ENCODE measurements at regions not wholly inside any gene's neighbourhood (a gene's known extent, or its start where the extent isn't known, plus 50 kb on each side); places are given as distances from the start of the nearest gene placed in this dataset.
"Not testable (repeated sequence)": the region's sequence is repeated elsewhere in the genome, so short reads cannot be mapped to it uniquely, and the experiment has no call there.

DNA sequence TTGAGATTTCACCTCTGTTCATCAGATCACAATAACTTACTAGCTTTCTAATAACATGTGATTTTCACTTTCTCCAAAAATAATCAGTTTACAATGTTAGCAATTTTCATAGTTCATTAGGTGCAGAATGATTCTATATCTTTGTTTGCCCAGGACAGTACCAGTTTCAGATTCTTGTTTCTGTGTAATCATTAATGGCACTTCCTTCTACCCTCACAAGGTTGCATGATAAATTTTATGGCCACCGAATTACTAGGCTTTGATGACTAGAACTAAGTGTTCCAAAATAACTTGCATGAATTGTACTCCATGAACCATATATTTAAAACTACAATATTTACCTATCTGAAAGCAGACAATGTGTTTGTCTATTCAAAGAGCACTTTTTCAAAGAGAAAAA, 442.3 kb downstream of the EPHA7 start:
- Histone ChIP-seq H3K4me2 (ENCODE audit: extremely low read depth, insufficient read depth, low read length) (no peak overlapping the region), H3K4me3 (replicated peaks in 1 of 4; ENCODE audit: control extremely low read depth in 1 of 4, insufficient read depth in 1 of 4, low read depth in 3 of 4, low read length in 4 of 4) (no peak overlapping the region), H3K27me3 (ENCODE audit: control insufficient read depth, insufficient read depth, low read length) (no peaks in the 10 kb centered on the region), H3K9me3 (ENCODE audit: control insufficient read depth, insufficient read depth, low read depth, low read length) (no peaks in the 10 kb centered on the region), H3K27ac (ENCODE audit: insufficient read depth, low read length) (no peak overlapping the region), H3K36me3 (ENCODE audit: control insufficient read depth, insufficient read depth, low read length) (no peaks in the 10 kb centered on the region), H3K9ac (ENCODE audit: insufficient read depth, low read length) (no peak overlapping the region), H2AFZ (ENCODE audit: low read length) (no peak overlapping the region), H3K4me1 (ENCODE audit: control insufficient read depth, extremely low read depth, insufficient read depth, low read length) (no peaks in the 10 kb centered on the region), H3K79me2 (ENCODE audit: control insufficient read depth, insufficient read depth, low read length) (no peaks in the 10 kb centered on the region), H4K20me1 (ENCODE audit: control insufficient read depth, extremely low read depth, insufficient read depth, low read length) (no peaks in the 10 kb centered on the region)
- DNase-seq (ENCODE audit: low read depth in 2 of 2): no peak
- no peak for TF ChIP-seq EZH2 (IDR thresholded peaks at IDR 0.05; ENCODE audit: low read length, missing control alignments)
- TF ChIP-seq, protein P1, sequence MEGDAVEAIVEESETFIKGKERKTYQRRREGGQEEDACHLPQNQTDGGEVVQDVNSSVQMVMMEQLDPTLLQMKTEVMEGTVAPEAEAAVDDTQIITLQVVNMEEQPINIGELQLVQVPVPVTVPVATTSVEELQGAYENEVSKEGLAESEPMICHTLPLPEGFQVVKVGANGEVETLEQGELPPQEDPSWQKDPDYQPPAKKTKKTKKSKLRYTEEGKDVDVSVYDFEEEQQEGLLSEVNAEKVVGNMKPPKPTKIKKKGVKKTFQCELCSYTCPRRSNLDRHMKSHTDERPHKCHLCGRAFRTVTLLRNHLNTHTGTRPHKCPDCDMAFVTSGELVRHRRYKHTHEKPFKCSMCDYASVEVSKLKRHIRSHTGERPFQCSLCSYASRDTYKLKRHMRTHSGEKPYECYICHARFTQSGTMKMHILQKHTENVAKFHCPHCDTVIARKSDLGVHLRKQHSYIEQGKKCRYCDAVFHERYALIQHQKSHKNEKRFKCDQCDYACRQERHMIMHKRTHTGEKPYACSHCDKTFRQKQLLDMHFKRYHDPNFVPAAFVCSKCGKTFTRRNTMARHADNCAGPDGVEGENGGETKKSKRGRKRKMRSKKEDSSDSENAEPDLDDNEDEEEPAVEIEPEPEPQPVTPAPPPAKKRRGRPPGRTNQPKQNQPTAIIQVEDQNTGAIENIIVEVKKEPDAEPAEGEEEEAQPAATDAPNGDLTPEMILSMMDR (conservative IDR thresholded peaks at IDR 0.05 in 1 of 2, IDR thresholded peaks at IDR 0.05 in 1 of 2; ENCODE audit: low read depth in 1 of 2, low read length in 2 of 2): no peak

- Histone ChIP-seq H3K4me1 (ENCODE audit: control insufficient read depth, extremely low read depth, insufficient read depth, low read length) (no peaks in the 10 kb centered on the region), H4K20me1 (ENCODE audit: control insufficient read depth, extremely low read depth, insufficient read depth, low read length) (no peaks in the 10 kb centered on the region), H3K27ac (ENCODE audit: insufficient read depth, low read length) (no peak overlapping the region), H3K79me2 (ENCODE audit: control insufficient read depth, insufficient read depth, low read length) (no peaks in the 10 kb centered on the region), H3K9ac (ENCODE audit: insufficient read depth, low read length) (no peak overlapping the region), H3K4me2 (ENCODE audit: extremely low read depth, insufficient read depth, low read length) (no peak overlapping the region), H3K27me3 (ENCODE audit: control insufficient read depth, insufficient read depth, low read length) (no peaks in the 10 kb centered on the region), H3K9me3 (ENCODE audit: control insufficient read depth, insufficient read depth, low read depth, low read length) (no peaks in the 10 kb centered on the region), H2AFZ (ENCODE audit: low read length) (no peak overlapping the region), H3K4me3 (replicated peaks in 1 of 4; ENCODE audit: control extremely low read depth in 1 of 4, insufficient read depth in 1 of 4, low read depth in 3 of 4, low read length in 4 of 4) (no peak overlapping the region), H3K36me3 (ENCODE audit: control insufficient read depth, insufficient read depth, low read length) (no peaks in the 10 kb centered on the region)
- DNase-seq (ENCODE audit: low read depth in 2 of 2): no peak
- TF ChIP-seq EZH2 (IDR thresholded peaks at IDR 0.05; ENCODE audit: low read length, missing control alignments): no peak
- TF ChIP-seq, protein P1 (conservative IDR thresholded peaks at IDR 0.05 in 1 of 2, IDR thresholded peaks at IDR 0.05 in 1 of 2; ENCODE audit: low read depth in 1 of 2, low read length in 2 of 2): no peak
These were observed 452.0 kb downstream of the EPHA7 start for GRCh38 chr6:92967362-92967761.

DNA sequence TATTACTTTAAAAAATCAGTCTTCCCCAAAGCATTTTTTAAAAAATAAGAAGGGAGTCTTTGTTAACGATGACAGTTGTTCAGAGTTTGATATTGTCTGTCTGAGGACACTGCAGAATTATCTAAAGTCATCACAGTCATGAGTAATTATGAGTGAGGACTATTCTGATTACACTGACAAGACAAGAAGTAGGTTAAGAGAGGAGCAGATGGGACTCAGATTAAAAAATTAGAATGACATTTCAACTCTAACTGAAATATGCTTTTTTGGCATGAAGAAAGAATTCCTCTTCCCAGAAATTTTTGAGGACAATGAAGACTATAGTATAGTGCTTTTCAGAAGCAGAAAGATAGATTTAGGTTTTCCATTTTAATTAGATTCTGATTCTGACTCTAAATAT, 456.5 kb downstream of the EPHA7 start:
- no peaks in the 10 kb centered on the region for H3K27me3 ChIP-seq (ENCODE audit: control insufficient read depth, insufficient read depth, low read length)
- H3K79me2 ChIP-seq (ENCODE audit: control insufficient read depth, insufficient read depth, low read length): no peaks in the 10 kb centered on the region
- no peak overlapping the region for H2AFZ ChIP-seq (ENCODE audit: low read length)
- H3K4me1 ChIP-seq (ENCODE audit: control insufficient read depth, extremely low read depth, insufficient read depth, low read length): no peaks in the 10 kb centered on the region
- TF ChIP-seq, protein P1 (conservative IDR thresholded peaks at IDR 0.05 in 1 of 2, IDR thresholded peaks at IDR 0.05 in 1 of 2; ENCODE audit: low read depth in 1 of 2, low read length in 2 of 2): no peak
- TF ChIP-seq EZH2 (IDR thresholded peaks at IDR 0.05; ENCODE audit: low read length, missing control alignments): no peak
- no peaks in the 10 kb centered on the region for H3K9me3 ChIP-seq (ENCODE audit: control insufficient read depth, insufficient read depth, low read depth, low read length)
- H3K4me3 ChIP-seq (replicated peaks in 1 of 4; ENCODE audit: control extremely low read depth in 1 of 4, insufficient read depth in 1 of 4, low read depth in 3 of 4, low read length in 4 of 4): no peak overlapping the region
- H3K4me2 ChIP-seq (ENCODE audit: extremely low read depth, insufficient read depth, low read length): no peak overlapping the region
- no peak overlapping the region for H3K9ac ChIP-seq (ENCODE audit: insufficient read depth, low read length)
- no peaks in the 10 kb centered on the region for H4K20me1 ChIP-seq (ENCODE audit: control insufficient read depth, extremely low read depth, insufficient read depth, low read length)
- DNase-seq (ENCODE audit: low read depth in 2 of 2): no peak
- no peak overlapping the region for H3K27ac ChIP-seq (ENCODE audit: insufficient read depth, low read length)
- no peaks in the 10 kb centered on the region for H3K36me3 ChIP-seq (ENCODE audit: control insufficient read depth, insufficient read depth, low read length)

DNA sequence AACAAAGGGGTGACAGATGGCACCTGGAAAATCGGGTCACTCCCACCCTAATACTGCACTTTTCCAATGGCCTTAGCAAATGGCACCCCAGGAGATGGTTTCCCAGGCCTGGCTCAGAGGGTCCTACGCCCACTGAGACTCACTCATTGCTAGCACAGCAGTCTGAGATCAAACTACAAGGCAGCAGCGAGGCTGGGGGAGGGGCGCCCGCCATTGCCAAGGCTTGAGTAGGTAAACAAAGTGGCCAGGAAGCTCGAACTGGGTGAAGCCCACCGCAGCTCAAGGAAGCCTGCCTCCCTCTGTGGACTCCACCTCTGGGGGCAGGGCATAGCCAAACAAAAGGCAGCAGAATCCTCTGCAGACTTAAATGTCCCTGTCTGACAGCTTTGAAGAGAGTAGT, 467.2 kb downstream of the EPHA7 start:
- not testable (repeated sequence) for H3K36me3 ChIP-seq (ENCODE audit: control insufficient read depth, insufficient read depth, low read length); H4K20me1 ChIP-seq (ENCODE audit: control insufficient read depth, extremely low read depth, insufficient read depth, low read length); H3K4me2 ChIP-seq (ENCODE audit: extremely low read depth, insufficient read depth, low read length); H3K9ac ChIP-seq (ENCODE audit: insufficient read depth, low read length); H3K4me1 ChIP-seq (ENCODE audit: control insufficient read depth, extremely low read depth, insufficient read depth, low read length); H2AFZ ChIP-seq (ENCODE audit: low read length); H3K27me3 ChIP-seq (ENCODE audit: control insufficient read depth, insufficient read depth, low read length); H3K79me2 ChIP-seq (ENCODE audit: control insufficient read depth, insufficient read depth, low read length); H3K4me3 ChIP-seq (replicated peaks in 1 of 4; ENCODE audit: control extremely low read depth in 1 of 4, insufficient read depth in 1 of 4, low read depth in 3 of 4, low read length in 4 of 4); H3K9me3 ChIP-seq (ENCODE audit: control insufficient read depth, insufficient read depth, low read depth, low read length); DNase-seq (ENCODE audit: low read depth in 2 of 2); H3K27ac ChIP-seq (ENCODE audit: insufficient read depth, low read length)

All from fibroblast of lung (primary cell).